ENCODE measurements at regions not wholly inside any gene's neighbourhood (a gene's known extent, or its start where the extent isn't known, plus 50 kb on each side); places are given as distances from the start of the nearest gene placed in this dataset.

DNA sequence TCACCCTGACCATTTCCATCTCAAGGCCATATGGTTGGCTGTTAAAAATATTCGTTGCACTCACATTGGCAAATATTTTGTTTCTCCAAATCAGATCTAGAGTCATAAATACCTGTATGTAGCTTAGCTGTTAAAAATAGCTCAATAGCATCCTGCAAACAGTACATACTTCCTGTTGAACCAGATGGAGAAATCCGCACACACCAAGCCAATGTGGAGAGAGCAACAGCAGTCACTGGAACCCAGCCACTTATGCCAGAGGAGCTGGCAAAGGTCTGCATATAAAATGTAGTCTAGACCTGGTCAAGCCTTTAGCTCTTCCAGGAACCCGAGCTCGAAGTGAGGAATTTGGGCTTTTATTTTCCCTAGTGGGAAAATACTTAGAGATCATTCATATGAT is 146.4 kb upstream of the KCNJ16 start:
- Mint-ChIP-seq H3K27me3 (ENCODE audit: low read depth) (no peaks in the 10 kb centered on the region), H3K9me3 (peaks cover 8% of the 10 kb centered on the region), H3K4me1 (ENCODE audit: low read depth) (no peaks in the 10 kb centered on the region), H3K4me3 (no peak overlapping the region), H3K36me3 (ENCODE audit: low read depth) (no peaks in the 10 kb centered on the region), H3K27ac (no peak overlapping the region)
- DNase-seq (ENCODE audit: low spot score): no peak

DNA sequence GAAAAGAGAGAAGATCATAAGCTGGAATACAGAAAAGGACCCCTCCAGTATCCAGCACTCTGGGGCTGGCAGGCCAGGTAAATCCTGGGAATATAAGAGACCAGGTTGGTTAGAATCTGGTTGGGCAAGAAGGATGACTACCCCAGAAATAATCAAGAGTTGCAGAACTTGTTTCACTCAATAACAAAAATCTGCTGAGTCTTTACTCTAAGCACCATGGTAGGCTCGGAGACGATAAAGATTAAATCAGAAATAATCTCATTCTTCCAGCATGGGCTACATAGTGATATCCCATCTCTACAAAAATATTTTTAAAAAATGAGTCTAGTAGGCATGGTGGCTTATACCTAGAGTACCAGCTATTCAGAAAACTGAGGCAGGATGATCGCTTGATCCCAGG is 138.0 kb upstream of the KCNJ16 start:
- H3K27ac Mint-ChIP-seq: no peak overlapping the region
- H3K4me3 Mint-ChIP-seq: no peak overlapping the region

DNA sequence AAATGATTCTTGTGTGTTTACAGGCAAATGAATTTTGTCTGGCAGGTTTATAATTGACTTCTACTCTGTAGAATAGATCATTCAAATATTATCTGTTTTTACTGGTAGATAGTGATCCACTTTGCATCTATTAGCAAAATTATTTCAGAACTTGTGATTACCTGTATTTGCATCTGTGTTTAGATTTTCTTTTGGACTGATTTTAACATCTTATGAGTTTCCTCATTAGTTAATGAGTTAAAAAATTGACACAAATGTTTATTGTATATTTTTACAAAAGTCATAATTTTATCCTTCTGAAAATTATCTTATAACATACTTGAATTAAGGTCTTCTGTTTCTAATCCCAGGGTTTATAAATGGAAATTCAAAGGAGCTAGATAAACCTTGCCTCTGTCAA is 132.0 kb upstream of the KCNJ16 start:
- Mint-ChIP-seq H3K27ac (no peak overlapping the region), H3K4me3 (no peak overlapping the region), H3K36me3 (ENCODE audit: low read depth) (no peaks in the 10 kb centered on the region), H3K9me3 (no peaks in the 10 kb centered on the region), H3K27me3 (ENCODE audit: low read depth) (no peaks in the 10 kb centered on the region), H3K4me1 (ENCODE audit: low read depth) (peaks cover 1% of the 10 kb centered on the region)
- DNase-seq (ENCODE audit: low spot score): no peak

More for the DNA sequence above, 138.0 kb upstream of the KCNJ16 start:
- peaks cover 4% of the 10 kb centered on the region for H3K9me3 Mint-ChIP-seq
- H3K27me3 Mint-ChIP-seq (ENCODE audit: low read depth): no peaks in the 10 kb centered on the region
- no peak for DNase-seq (ENCODE audit: low spot score)
- H3K36me3 Mint-ChIP-seq (ENCODE audit: low read depth): no peaks in the 10 kb centered on the region
- H3K4me1 Mint-ChIP-seq (ENCODE audit: low read depth): no peaks in the 10 kb centered on the region

DNA sequence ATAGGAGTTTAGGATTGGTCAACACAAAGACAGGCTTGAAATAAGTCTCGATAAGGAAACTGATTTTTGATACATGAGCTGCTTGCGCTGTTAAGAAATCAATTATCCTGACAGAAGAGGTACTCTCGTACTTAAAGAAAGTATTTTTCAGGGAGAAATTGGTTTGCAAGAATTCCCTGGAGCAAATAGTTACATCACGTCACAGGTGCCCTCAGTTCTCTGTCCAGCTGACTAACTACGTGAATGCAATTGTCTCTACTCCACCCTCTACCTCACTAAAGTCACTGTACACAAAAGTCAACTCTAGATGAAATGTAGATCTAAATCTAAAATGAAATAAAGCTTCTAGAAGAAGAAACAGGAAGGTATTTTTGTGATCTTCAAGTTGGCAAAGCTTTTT is 130.6 kb upstream of the KCNJ16 start:
- Mint-ChIP-seq H3K4me1 (ENCODE audit: low read depth) (peaks cover 1% of the 10 kb centered on the region), H3K27ac (no peak overlapping the region), H3K27me3 (ENCODE audit: low read depth) (no peaks in the 10 kb centered on the region), H3K36me3 (ENCODE audit: low read depth) (no peaks in the 10 kb centered on the region), H3K9me3 (no peaks in the 10 kb centered on the region), H3K4me3 (no peak overlapping the region)
- DNase-seq (ENCODE audit: low spot score): no peak

DNA sequence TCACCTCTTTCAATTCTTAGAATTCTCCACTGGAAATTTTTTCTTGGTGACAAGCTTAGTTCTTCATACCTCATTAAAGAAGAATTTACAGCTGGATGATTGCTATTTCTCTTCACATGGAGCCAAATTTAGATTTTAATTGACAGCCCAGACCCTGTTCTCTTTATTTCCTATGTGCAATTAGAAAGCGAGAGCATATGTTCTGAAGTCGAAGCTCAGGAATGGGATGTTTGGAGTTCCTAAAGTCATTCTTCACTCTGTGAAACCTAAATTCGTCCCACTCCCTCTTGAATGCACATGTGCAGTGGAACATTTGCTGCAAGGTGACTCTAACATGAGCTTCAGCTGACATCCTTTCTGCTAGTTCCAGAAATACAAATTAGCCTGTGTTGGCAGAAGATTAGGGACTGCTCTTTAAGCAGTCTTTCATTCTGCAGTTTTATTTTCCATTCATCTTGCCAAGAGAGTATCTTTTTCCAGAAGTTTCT is 129.3 kb upstream of the KCNJ16 start:
- Mint-ChIP-seq H3K9me3 (no peaks in the 10 kb centered on the region), H3K4me1 (ENCODE audit: low read depth) (peaks cover 1% of the 10 kb centered on the region), H3K36me3 (ENCODE audit: low read depth) (no peaks in the 10 kb centered on the region), H3K27ac (no peak overlapping the region), H3K27me3 (ENCODE audit: low read depth) (no peaks in the 10 kb centered on the region), H3K4me3 (no peak overlapping the region)
- no peak for DNase-seq (ENCODE audit: low spot score)

DNA sequence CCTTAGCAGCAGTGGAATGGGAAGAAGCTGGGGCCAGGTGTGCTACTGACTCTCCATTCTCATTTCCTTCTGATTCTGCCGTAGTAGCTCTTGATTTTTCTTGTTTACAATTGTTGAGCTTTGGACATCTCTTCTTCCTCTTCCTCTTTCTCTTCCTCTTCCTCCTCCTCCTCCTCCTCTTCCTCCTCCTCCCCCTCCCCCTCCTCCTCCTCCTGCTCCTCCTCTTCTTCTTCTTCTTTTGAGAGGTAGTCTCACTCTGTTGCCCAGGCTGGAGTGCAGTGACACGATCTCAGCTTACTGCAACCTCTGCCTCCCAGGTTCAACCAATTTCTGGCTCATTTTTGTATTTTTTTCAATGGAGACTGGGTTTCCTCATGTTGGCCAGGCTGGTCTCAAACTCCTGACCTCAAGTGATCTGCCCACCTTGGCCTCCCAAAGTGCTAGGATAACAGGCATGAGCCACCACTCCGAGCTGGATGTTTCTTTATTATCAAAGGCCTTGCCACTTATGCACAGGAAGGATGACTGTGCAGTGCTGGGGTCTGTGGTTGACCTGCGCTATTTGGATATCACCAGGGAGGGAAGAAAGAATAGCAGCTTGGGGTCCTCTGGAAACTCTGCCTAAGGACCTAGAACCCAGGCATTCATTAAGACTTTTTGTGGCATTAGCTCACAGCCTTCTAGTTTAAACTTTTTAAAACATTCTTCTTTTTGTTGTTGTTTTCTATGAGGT is 127.8 kb upstream of the KCNJ16 start:
- peaks cover 1% of the 10 kb centered on the region for H3K4me1 Mint-ChIP-seq (ENCODE audit: low read depth)
- H3K36me3 Mint-ChIP-seq (ENCODE audit: low read depth): no peaks in the 10 kb centered on the region
- no peak overlapping the region for H3K4me3 Mint-ChIP-seq
- H3K9me3 Mint-ChIP-seq: no peaks in the 10 kb centered on the region
- no peaks in the 10 kb centered on the region for H3K27me3 Mint-ChIP-seq (ENCODE audit: low read depth)
- DNase-seq (ENCODE audit: low spot score): no peak
- H3K27ac Mint-ChIP-seq: no peak overlapping the region

DNA sequence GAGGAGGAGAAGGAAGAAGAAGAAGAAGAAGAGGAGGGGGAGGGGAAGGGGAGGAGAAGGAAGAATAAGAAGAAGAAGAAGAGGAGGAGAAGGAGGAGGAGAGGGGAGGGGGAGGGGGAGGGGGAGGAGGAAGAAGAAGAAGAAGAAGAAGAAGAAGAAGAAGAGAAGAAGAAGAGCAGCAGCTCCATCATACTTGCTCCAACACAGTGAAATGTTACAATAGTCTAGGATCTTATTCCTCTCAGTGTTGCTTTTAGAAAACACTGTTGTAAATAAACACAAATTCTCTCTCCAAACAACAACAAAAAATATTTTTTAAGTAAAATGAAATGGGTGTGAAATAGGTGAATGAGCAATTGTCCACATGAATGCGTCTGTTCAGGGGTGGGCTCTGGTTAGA is 126.6 kb upstream of the KCNJ16 start:
- H3K4me3 Mint-ChIP-seq: no peak overlapping the region
- no peak overlapping the region for H3K27ac Mint-ChIP-seq
- no peaks in the 10 kb centered on the region for H3K27me3 Mint-ChIP-seq (ENCODE audit: low read depth)
- DNase-seq (ENCODE audit: low spot score): no peak
- no peaks in the 10 kb centered on the region for H3K36me3 Mint-ChIP-seq (ENCODE audit: low read depth)
- H3K4me1 Mint-ChIP-seq (ENCODE audit: low read depth): peaks cover 1% of the 10 kb centered on the region
- no peaks in the 10 kb centered on the region for H3K9me3 Mint-ChIP-seq

DNA sequence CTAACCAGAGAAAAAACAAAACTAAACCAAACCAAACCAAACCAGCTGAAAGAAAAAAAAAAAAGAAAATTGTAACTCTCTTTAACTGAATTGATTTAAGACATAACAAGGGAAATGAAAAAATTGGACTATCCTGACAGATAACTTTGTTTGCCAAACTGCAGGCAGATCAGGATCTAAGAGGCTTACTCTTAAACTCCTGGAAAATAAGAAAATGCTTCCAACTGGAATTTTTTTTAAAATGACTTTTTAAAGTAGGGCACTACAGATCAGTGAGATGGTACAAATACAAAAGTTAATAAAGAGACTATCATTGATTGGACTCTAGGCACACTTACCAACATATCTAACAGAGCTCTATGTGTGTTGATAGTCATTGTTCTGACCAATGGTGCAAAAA is 125.5 kb upstream of the KCNJ16 start:
- no peak for DNase-seq (ENCODE audit: low spot score)
- no peaks in the 10 kb centered on the region for H3K36me3 Mint-ChIP-seq (ENCODE audit: low read depth)
- H3K4me1 Mint-ChIP-seq (ENCODE audit: low read depth): peaks cover 1% of the 10 kb centered on the region
- no peak overlapping the region for H3K27ac Mint-ChIP-seq
- no peaks in the 10 kb centered on the region for H3K27me3 Mint-ChIP-seq (ENCODE audit: low read depth)
- H3K4me3 Mint-ChIP-seq: no peak overlapping the region
- no peaks in the 10 kb centered on the region for H3K9me3 Mint-ChIP-seq

DNA sequence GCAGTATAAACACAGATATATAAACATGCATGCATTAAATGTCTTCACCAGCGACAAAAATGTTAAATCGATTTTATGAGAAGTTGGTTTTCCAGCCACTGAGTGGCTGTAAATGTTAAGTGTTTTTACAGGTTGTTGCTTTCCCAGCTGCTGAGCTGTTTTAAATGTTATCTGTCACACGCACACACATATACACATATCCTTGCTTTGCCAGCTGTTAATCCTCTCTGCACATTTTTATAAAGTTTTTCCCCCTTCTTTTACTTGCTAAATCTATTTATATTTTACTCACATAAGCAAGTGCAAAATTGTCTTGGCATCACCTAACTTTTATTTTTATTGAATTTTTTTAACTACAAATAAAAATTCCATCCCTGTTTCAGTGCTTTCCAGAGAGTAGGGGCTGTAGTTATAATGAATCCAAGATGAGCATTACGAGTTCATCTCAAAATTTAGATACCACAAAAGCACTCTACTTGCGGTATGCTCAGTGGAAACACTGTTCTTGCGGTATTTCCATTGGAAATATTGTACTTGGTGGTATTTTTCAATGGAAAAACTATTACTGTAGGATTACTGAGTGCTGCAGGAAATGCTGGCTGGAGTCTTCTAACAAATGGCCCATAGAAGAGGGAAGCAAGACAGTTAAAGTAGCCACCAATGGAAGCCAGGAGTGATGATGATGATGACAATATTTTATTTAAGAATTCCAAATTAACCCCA is 124.9 kb upstream of the KCNJ16 start:
- Mint-ChIP-seq H3K9me3 (no peaks in the 10 kb centered on the region), H3K36me3 (ENCODE audit: low read depth) (no peaks in the 10 kb centered on the region), H3K4me1 (ENCODE audit: low read depth) (peaks cover 1% of the 10 kb centered on the region), H3K27ac (no peak overlapping the region), H3K4me3 (no peak overlapping the region), H3K27me3 (ENCODE audit: low read depth) (no peaks in the 10 kb centered on the region)
- DNase-seq (ENCODE audit: low spot score): no peak

DNA sequence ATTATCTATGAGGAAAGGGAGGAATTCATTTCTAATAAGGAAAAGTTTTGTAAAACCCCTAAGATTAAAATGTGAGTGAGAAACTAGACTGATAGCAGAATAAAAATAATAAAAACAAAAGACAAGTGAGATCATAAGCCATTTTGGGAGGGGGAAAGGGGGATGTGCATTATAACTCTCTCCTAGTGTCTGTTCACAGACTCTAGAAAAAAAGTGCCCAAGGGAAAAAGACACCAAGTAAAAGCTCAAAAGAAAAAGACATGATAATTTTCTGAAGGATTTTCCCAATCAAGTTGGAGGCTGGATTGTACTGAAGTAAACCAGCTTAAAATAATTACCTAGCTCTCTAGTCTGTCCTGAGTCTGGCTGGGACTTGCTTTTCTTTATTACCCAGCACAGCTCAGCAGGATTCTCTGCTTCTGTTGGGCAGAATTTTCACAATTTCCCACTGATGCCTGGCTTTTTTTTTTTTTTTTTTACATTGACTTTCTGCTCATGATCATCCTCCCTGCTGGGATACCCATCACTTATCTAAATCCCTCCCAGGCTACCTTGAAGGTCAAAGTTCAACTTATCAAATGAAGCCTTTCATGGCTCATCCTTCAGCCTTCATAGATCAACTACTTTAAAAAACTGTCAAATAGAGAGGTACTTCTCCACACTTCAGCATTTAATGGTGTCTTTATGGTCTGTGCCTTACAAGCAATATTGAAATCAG is 124.2 kb upstream of the KCNJ16 start:
- no peaks in the 10 kb centered on the region for H3K9me3 Mint-ChIP-seq
- no peak overlapping the region for H3K27ac Mint-ChIP-seq
- no peaks in the 10 kb centered on the region for H3K36me3 Mint-ChIP-seq (ENCODE audit: low read depth)
- H3K27me3 Mint-ChIP-seq (ENCODE audit: low read depth): no peaks in the 10 kb centered on the region
- no peak for DNase-seq (ENCODE audit: low spot score)
- H3K4me3 Mint-ChIP-seq: no peak overlapping the region
- peaks cover 1% of the 10 kb centered on the region for H3K4me1 Mint-ChIP-seq (ENCODE audit: low read depth)

DNA sequence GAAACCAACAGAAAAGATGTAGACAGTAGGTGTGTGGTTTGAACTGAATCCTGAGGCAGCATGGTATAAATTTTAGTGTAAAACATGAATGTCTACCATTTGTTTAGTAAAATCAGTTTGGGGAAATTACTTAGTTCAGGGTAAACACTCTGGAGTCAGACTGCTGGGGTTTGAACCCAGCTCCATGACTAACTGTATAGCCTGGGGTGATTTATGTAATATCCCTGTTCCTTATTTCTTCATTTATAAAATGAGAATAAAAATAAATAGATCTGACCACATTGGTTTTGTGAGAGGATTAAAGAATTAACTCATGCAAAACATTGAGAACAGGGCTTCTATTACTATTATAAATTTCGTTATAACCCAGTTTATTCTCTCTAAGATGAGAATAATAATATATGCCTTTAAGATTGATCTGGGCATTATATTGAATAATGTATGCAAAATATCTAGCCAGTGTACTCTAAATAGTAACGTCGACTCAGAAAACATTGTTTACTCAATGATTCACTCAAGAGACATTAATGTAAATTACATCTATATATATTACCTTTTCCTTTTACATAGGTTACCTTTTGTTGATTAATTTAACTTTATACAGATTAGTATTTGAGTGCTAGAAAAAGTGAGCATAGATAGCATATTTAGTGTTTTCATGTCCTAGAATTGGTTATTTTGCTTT is 120.6 kb upstream of the KCNJ16 start:
- Mint-ChIP-seq H3K4me3 (no peak overlapping the region), H3K36me3 (ENCODE audit: low read depth) (no peaks in the 10 kb centered on the region), H3K27ac (no peak overlapping the region), H3K27me3 (ENCODE audit: low read depth) (no peaks in the 10 kb centered on the region), H3K4me1 (ENCODE audit: low read depth) (no peaks in the 10 kb centered on the region), H3K9me3 (peaks cover 3% of the 10 kb centered on the region)
- no peak for DNase-seq (ENCODE audit: low spot score)

DNA sequence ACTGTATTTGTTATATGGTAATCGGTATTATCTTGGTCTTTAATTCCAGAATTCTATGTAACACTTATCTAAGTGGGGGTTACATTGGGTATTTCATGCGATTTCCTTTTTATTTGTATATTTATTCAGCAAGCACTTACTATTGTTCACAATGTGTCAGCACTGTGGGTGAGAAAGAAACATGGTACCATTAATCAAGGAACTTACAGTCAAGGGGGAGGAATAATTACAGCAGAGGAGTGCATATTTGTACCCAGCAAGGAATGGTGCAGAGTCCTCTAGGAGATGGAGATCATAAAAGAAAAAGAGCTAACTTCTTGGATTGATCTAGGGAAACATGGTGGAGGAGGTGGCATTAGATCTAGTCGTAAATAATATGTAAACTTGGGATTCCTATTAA is 117.0 kb upstream of the KCNJ16 start:
- peaks cover 3% of the 10 kb centered on the region for H3K9me3 Mint-ChIP-seq
- no peaks in the 10 kb centered on the region for H3K27me3 Mint-ChIP-seq (ENCODE audit: low read depth)
- no peak for DNase-seq (ENCODE audit: low spot score)
- H3K4me3 Mint-ChIP-seq: no peak overlapping the region
- no peak overlapping the region for H3K27ac Mint-ChIP-seq
- H3K4me1 Mint-ChIP-seq (ENCODE audit: low read depth): no peaks in the 10 kb centered on the region
- H3K36me3 Mint-ChIP-seq (ENCODE audit: low read depth): no peaks in the 10 kb centered on the region

DNA sequence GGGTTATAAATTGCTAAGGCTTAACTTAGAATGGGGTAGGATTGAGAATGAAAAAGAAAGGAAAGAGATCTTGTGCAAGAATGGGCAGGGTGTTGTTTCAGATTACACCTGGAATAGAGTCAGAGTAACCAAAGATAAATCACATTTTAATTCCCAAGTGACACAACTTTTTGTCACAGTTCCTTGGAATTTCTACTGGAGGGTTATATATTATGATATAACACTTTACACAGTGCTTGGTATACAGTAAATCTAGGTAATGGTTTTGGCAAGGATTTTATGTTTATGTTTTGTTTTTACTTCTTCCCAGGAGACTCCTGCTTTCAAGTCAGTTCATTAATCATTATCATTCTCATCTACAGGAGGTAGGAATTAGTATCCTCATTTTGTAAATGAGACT is 115.7 kb upstream of the KCNJ16 start:
- Mint-ChIP-seq H3K9me3 (peaks cover 3% of the 10 kb centered on the region), H3K27me3 (ENCODE audit: low read depth) (no peaks in the 10 kb centered on the region), H3K4me1 (ENCODE audit: low read depth) (no peaks in the 10 kb centered on the region), H3K4me3 (no peak overlapping the region), H3K36me3 (ENCODE audit: low read depth) (no peaks in the 10 kb centered on the region), H3K27ac (no peak overlapping the region)
- no peak for DNase-seq (ENCODE audit: low spot score)

DNA sequence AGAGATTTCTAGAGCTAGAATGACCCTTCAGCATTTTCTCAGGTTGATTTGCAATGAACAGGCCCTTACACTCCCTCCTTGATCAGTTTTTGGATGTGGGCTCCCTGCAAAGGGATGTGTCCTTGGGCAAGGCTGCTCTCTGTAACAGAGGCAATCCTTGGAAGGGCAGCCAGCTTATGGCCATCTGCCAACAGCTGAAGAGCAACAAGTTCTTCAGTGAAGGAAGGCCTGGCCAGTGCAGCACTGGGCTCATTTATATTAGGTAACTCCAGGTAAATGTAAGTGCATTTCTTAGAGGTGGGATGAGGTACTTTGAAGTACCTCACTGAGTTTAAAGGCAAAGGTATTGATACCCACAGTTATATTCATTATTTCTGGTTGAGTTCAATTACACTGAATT is 114.3 kb upstream of the KCNJ16 start:
- Mint-ChIP-seq H3K4me3 (no peak overlapping the region), H3K27me3 (ENCODE audit: low read depth) (no peaks in the 10 kb centered on the region), H3K9me3 (peaks cover 3% of the 10 kb centered on the region), H3K36me3 (ENCODE audit: low read depth) (no peaks in the 10 kb centered on the region), H3K4me1 (ENCODE audit: low read depth) (no peaks in the 10 kb centered on the region), H3K27ac (no peak overlapping the region)
- no peak for DNase-seq (ENCODE audit: low spot score)
